HEK293 (cell line): ENCODE measurements at regions not wholly inside any gene's neighbourhood (a gene's known extent, or its start where the extent isn't known, plus 50 kb on each side); places are given as distances from the start of the nearest gene placed in this dataset.

Experiments
- CTCF ChIP-seq: fragments of 450-650 bp; formaldehyde crosslinking; IDR thresholded peaks from 2 replicates; pipeline ENCODE4 v1.5.1; 2016; ENCODE audit warnings: missing biosample characterization, missing genetic modification characterization
- YY1 ChIP-seq: fragments of 450-650 bp; formaldehyde crosslinking; IDR thresholded peaks from 2 replicates; pipeline ENCODE4 v1.5.1; 2018; ENCODE audit warnings: missing biosample characterization, missing genetic modification characterization
- ZFP41 ChIP-seq: fragments of 450-650 bp; formaldehyde crosslinking; IDR thresholded peaks from 2 replicates; pipeline ENCODE4 v1.5.1; 2016; ENCODE audit warnings: missing biosample characterization, missing genetic modification characterization, borderline replicate concordance
- ZNF10 ChIP-seq: fragments of 450-650 bp; formaldehyde crosslinking; IDR thresholded peaks from 2 replicates; pipeline ENCODE4 v1.5.1; 2017; ENCODE audit warnings: missing biosample characterization, missing genetic modification characterization
- ZNF274 ChIP-seq, 2 experiments: fragments of 200-500 bp in 1 of 2; fragments of 450-650 bp in 1 of 2; sonication (Bioruptor generic) in 1 of 2; formaldehyde crosslinking in 1 of 2; IDR thresholded peaks; 2 replicates each; pipeline versions ENCODE4 v1.5.1 to v1.6.1; 2014 to 2016; ENCODE audit warnings: borderline replicate concordance in 1 of 2, inconsistent platforms in 1 of 2, low read length in 1 of 2, missing biosample characterization in 1 of 2, missing genetic modification characterization in 1 of 2
- ZNF639 ChIP-seq: fragments of 450-650 bp; formaldehyde crosslinking; IDR thresholded peaks from 2 replicates; pipeline ENCODE4 v1.5.1; 2016; ENCODE audit warnings: missing biosample characterization, missing genetic modification characterization
- ZNF704 ChIP-seq: fragments of 450-650 bp; formaldehyde crosslinking; IDR thresholded peaks from 2 replicates; pipeline ENCODE4 v1.5.1; 2016; ENCODE audit warnings: missing biosample characterization, missing genetic modification characterization
- ZNF777 ChIP-seq: fragments of 450-650 bp; formaldehyde crosslinking; IDR thresholded peaks from 2 replicates; pipeline ENCODE4 v1.5.1; 2017; ENCODE audit warnings: missing biosample characterization, missing genetic modification characterization, borderline replicate concordance

GRCh38 chr9:18405240-18405639 lies 68.7 kb upstream of the ADAMTSL1 start:
- TF ChIP-seq ZNF777 (no peak), ZNF274 (IDR thresholded peaks at IDR 0.05; ENCODE audit: low read length) (no peak), ZNF274 (tag by site-specific recombination; IDR thresholded peaks at IDR 0.05; ENCODE audit: borderline replicate concordance) (no peak), ZNF704 (tag by site-specific recombination) (no peak), YY1 (tag by site-specific recombination) (no peak), CTCF (no peak), ZFP41 (tag by site-specific recombination) (no peak), ZNF10 (tag by site-specific recombination) (no peak), ZNF639 (tag by site-specific recombination) (no peak)
